Endothelial cell (in vitro differentiated cells): ENCODE measurements at regions not wholly inside any gene's neighbourhood (a gene's known extent, or its start where the extent isn't known, plus 50 kb on each side); places are given as distances from the start of the nearest gene placed in this dataset.

Experiments
- DNase-seq: peaks from one replicate; pipeline ENCODE4 v3.0.0; 2021; ENCODE audit warnings: low spot score
- H3K27ac Mint-ChIP-seq: one replicate; pipeline ENCODE4 v1.8.0; 2021; ENCODE audit warnings: mixed read lengths, inconsistent platforms; ENCODE audit not compliant: unreplicated experiment
- H3K27me3 Mint-ChIP-seq: one replicate; pipeline ENCODE4 v1.8.0; 2021; ENCODE audit warnings: mild to moderate bottlenecking, moderate library complexity, mixed read lengths, inconsistent platforms; ENCODE audit not compliant: unreplicated experiment
- H3K36me3 Mint-ChIP-seq: one replicate; pipeline ENCODE4 v1.8.0; 2021; ENCODE audit warnings: mild to moderate bottlenecking, low read depth, mixed read lengths, inconsistent platforms; ENCODE audit not compliant: unreplicated experiment
- H3K4me1 Mint-ChIP-seq: one replicate; pipeline ENCODE4 v1.8.0; 2021; ENCODE audit warnings: mild to moderate bottlenecking, mixed read lengths, inconsistent platforms; ENCODE audit not compliant: unreplicated experiment
- H3K4me3 Mint-ChIP-seq: one replicate; pipeline ENCODE4 v1.8.0; 2021; ENCODE audit warnings: mild to moderate bottlenecking, mixed read lengths, inconsistent platforms; ENCODE audit not compliant: unreplicated experiment
- H3K9me3 Mint-ChIP-seq: one replicate; pipeline ENCODE4 v1.8.0; 2021; ENCODE audit warnings: mixed read lengths, inconsistent platforms; ENCODE audit not compliant: unreplicated experiment
- TF ChIP-seq, protein P1 (sequence below): fragments of 200-600 bp; sonication (generic); IDR thresholded peaks from one replicate; pipeline ENCODE4 v1.5.0; 2021; ENCODE audit warnings: antibody characterized with exemption; ENCODE audit not compliant: unreplicated experiment

DNA sequence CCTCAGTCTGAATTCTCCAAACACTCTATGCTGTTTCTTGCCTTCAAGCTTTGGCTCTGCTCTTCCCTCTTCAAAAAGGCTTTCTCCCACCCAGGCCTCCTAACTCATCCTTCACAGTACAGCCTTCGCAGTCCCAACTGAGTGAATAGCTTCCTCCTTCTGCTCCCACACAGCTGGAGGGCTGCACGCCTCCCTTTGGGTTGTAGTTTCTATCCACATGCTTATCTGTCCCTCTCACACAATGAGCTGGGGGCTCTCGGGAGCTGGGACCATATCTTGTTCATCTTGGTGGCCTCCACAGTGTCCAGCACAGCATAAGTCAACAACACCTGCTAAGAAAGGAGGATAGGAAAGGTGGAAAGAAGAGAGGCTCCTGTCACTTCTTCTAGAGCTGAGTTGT is 69.5 kb upstream of the XPA start:
- Mint-ChIP-seq H3K36me3 (no peaks in the 10 kb centered on the region), H3K27me3 (peaks cover 8% of the 10 kb centered on the region), H3K27ac (no peak overlapping the region), H3K9me3 (no peaks in the 10 kb centered on the region), H3K4me3 (no peak overlapping the region), H3K4me1 (no peaks in the 10 kb centered on the region)
- no peak for DNase-seq
- TF ChIP-seq, protein P1, sequence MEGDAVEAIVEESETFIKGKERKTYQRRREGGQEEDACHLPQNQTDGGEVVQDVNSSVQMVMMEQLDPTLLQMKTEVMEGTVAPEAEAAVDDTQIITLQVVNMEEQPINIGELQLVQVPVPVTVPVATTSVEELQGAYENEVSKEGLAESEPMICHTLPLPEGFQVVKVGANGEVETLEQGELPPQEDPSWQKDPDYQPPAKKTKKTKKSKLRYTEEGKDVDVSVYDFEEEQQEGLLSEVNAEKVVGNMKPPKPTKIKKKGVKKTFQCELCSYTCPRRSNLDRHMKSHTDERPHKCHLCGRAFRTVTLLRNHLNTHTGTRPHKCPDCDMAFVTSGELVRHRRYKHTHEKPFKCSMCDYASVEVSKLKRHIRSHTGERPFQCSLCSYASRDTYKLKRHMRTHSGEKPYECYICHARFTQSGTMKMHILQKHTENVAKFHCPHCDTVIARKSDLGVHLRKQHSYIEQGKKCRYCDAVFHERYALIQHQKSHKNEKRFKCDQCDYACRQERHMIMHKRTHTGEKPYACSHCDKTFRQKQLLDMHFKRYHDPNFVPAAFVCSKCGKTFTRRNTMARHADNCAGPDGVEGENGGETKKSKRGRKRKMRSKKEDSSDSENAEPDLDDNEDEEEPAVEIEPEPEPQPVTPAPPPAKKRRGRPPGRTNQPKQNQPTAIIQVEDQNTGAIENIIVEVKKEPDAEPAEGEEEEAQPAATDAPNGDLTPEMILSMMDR, result no peak

DNA sequence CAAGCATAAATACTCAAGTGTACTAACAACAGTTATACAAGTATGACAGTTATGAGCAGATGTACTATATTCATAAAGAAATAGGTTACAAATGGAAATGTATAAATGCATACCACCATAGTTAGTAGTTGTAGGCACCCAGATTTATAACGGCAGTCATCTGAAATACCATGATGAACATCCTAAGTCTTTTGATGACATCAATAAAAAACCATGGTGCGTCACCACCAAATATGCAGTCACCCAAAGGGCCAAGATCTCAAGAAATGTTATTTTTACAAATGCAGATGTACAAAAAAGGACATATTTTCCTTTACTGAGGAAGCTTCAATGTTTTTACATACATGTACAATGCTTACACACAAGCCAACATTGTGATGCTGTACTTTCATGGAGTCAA is 70.8 kb upstream of the XPA start:
- H3K9me3 Mint-ChIP-seq, result no peaks in the 10 kb centered on the region
- peaks cover 5% of the 10 kb centered on the region for H3K27me3 Mint-ChIP-seq
- H3K36me3 Mint-ChIP-seq, result no peaks in the 10 kb centered on the region
- no peaks in the 10 kb centered on the region for H3K4me1 Mint-ChIP-seq
- no peak overlapping the region for H3K27ac Mint-ChIP-seq
- no peak for DNase-seq
- TF ChIP-seq, protein P1, result no peak
- no peak overlapping the region for H3K4me3 Mint-ChIP-seq

DNA sequence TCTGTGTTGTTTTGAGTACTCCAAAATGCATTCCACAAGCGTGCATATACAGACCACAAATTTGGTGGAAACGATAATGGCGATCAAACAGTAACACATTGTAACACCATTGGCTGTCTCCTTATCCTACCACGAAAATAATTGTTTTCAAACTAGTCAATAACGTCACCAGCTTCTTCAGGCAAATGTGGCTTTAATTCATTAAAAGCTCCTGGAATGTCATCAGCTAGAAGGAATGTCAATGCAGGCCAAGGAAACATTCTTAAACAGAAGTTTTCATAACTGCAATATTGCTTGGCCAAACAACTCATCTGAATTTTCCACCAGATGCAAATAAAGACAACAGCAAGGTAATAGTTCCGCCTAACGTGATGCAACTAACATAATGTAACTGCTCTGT is 71.6 kb upstream of the XPA start:
- no peak for DNase-seq
- H3K36me3 Mint-ChIP-seq, result no peaks in the 10 kb centered on the region
- H3K9me3 Mint-ChIP-seq, result no peaks in the 10 kb centered on the region
- no peak overlapping the region for H3K27ac Mint-ChIP-seq
- H3K27me3 Mint-ChIP-seq, result peaks cover 5% of the 10 kb centered on the region
- no peaks in the 10 kb centered on the region for H3K4me1 Mint-ChIP-seq
- H3K4me3 Mint-ChIP-seq, result no peak overlapping the region
- TF ChIP-seq, protein P1, result no peak

DNA sequence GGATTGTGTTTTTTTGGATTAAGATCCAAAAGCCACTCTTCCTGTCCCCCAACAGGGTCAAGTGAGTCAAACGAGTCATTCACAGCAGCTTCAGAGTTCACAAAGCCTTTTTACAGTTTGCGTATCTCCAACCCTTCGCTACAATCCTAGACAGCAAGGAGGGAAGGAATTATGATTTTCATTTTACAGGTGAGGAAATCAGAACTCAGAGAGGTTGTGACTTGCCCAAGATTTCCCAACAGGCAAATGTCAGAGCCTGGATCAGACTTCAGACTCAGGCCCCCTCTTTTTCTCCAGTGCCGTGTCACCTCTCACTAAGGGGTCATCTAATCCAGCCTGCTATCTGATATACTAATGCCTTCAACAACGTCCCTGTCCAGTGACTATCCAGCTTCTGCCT is 72.1 kb upstream of the XPA start:
- Mint-ChIP-seq H3K27ac (no peak overlapping the region), H3K27me3 (peaks cover 5% of the 10 kb centered on the region), H3K36me3 (no peaks in the 10 kb centered on the region)

DNA sequence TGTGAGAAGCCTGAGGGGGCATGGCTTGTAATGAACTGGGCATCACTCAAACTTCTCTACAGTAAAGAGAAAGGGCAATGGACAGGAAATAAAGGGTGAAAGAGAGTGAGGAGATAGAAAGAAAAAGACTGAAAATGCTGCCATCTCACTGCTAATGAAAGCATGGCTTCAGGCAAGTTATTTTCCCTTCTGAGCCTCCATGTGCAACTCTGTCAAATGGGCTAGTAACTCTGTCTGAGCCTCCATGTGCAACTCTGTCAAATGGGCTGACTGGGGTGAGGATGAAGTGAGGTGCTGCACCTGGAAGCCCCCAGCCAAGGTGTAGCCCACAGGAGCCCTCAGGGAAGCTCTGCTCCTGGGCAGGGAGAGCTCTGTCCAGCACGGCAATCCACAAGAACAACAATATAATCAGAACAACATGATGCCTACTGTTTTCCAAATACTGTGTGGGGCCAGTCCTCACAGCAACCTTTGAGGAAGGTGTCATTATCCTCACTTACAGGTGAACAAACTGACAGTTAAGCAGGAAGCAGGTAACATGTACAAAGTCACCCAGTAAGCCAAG is 73.8 kb upstream of the XPA start:
- DNase-seq, result no peak
- H3K27me3 Mint-ChIP-seq, result peaks cover 5% of the 10 kb centered on the region
- H3K9me3 Mint-ChIP-seq, result no peaks in the 10 kb centered on the region
- TF ChIP-seq, protein P1, result no peak
- no peak overlapping the region for H3K27ac Mint-ChIP-seq
- no peaks in the 10 kb centered on the region for H3K4me1 Mint-ChIP-seq
- no peaks in the 10 kb centered on the region for H3K36me3 Mint-ChIP-seq
- no peak overlapping the region for H3K4me3 Mint-ChIP-seq

More for the DNA sequence above, 72.1 kb upstream of the XPA start:
- no peak for DNase-seq
- Mint-ChIP-seq H3K9me3 (no peaks in the 10 kb centered on the region), H3K4me1 (no peaks in the 10 kb centered on the region), H3K4me3 (no peak overlapping the region)
- TF ChIP-seq, protein P1, result no peak
